WI38 (cell line): ENCODE measurements at regions not wholly inside any gene's neighbourhood (a gene's known extent, or its start where the extent isn't known, plus 50 kb on each side); places are given as distances from the start of the nearest gene placed in this dataset.

Experiments
- H3K4me3 ChIP-seq: 2 replicates; pipeline ENCODE4 v1.5.1; 2011; ENCODE audit warnings: low read depth, mild to moderate bottlenecking, control low read depth, low read length
- TF ChIP-seq, protein P1 (sequence below): IDR thresholded peaks from 2 replicates; pipeline ENCODE4 v1.5.1; 2012; ENCODE audit warnings: low read depth, mild to moderate bottlenecking, control low read depth, low read length

DNA sequence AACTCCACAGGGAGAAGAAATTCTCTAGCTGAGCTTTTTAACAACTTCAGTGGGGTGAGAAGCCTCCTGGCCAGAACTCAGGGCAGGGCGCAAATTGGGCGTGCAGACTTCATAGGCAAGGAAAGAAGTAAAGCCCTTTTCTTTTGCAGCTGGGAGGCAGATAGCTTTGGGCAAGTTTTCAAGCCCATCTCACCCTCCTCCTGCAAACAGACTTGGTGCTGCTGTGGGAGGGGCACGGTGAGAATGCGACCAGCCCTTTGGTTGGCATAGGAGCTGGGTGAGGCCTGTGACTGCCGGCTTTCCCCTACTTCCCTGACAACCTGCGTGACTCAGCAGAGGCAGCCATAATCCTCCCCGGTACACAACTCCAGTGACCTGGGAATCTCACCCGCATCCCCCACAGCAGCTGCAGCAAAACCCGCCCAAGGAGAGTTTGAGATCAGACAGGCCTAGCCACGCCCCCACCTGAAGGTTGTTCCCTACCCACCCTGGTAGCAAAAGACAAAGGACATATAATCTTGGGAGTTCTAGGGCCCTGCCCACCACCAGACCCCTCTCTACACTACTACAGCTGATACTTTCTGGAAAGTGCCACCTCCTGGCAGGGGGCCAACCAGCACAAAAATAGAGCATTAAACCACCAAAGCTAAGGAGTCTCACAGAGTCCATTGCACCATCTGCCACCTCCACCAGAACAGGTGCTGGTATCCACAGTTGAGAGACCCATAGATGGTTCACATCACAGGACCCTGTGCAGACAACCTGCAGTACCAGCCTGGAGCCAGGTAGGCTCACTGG lies 195.5 kb upstream of the CCL2 start:
- TF ChIP-seq, protein P1, sequence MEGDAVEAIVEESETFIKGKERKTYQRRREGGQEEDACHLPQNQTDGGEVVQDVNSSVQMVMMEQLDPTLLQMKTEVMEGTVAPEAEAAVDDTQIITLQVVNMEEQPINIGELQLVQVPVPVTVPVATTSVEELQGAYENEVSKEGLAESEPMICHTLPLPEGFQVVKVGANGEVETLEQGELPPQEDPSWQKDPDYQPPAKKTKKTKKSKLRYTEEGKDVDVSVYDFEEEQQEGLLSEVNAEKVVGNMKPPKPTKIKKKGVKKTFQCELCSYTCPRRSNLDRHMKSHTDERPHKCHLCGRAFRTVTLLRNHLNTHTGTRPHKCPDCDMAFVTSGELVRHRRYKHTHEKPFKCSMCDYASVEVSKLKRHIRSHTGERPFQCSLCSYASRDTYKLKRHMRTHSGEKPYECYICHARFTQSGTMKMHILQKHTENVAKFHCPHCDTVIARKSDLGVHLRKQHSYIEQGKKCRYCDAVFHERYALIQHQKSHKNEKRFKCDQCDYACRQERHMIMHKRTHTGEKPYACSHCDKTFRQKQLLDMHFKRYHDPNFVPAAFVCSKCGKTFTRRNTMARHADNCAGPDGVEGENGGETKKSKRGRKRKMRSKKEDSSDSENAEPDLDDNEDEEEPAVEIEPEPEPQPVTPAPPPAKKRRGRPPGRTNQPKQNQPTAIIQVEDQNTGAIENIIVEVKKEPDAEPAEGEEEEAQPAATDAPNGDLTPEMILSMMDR = no peak
- no peak overlapping the region for H3K4me3 ChIP-seq

DNA sequence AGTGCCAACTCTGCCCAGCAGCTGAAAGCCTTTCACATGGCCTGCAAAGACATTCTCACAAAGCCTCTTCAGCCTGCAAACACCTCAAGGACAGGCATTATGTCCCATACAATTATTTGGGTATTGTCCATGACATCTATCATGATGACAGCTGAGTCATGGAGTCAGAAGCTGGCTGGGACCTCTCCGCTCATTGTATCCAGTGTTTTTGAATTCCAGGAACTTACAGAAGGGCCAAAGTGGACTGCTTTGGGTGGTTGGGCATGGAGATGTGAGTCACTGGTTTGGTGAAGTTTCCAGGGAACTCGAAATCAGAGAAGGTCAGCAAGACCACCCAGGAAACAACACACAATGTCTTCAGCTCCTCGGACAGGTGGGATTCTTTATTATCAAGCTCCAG lies 188.6 kb upstream of the CCL2 start:
- no peak overlapping the region for H3K4me3 ChIP-seq
- TF ChIP-seq, protein P1 = no peak

DNA sequence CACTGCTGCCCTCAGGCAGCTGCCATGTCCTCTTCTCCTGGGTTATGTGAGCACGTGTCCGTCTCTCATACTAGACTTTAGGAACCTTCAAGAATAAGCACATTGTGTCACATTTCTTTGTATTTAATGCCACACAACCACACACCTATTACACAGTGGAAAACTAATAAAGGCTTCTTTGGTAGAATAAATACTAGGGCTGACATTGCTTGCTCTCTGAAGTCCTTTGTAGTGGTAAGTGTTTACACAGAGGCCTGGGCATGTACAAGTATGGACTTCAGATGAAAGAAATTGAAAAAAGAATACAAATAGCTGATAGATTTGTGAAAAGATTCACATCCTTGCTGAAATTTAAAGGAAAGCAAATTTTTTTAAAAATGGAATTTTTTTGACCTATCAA lies 188.1 kb upstream of the CCL2 start:
- TF ChIP-seq, protein P1 = no peak
- no peak overlapping the region for H3K4me3 ChIP-seq

DNA sequence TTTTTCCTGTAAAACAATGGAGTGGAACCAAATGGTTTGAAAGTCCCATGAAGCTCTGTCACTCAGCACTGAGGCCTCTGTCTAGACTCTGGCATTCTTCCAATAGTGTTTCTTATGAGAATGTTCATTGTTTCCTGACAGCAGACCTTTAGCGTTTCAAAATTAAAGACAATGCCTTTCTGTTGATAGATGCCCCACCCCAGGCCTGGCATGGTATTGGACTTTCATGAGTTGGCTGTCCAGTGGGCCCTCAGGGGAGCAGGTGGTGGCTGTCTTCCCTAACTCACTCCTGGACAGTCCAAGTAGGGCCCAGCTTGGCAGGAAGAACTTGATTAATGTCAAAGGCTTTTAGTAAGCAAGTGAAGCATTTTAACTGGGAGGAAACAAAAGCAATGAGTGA lies 186.5 kb upstream of the CCL2 start:
- TF ChIP-seq, protein P1 = no peak
- no peak overlapping the region for H3K4me3 ChIP-seq

DNA sequence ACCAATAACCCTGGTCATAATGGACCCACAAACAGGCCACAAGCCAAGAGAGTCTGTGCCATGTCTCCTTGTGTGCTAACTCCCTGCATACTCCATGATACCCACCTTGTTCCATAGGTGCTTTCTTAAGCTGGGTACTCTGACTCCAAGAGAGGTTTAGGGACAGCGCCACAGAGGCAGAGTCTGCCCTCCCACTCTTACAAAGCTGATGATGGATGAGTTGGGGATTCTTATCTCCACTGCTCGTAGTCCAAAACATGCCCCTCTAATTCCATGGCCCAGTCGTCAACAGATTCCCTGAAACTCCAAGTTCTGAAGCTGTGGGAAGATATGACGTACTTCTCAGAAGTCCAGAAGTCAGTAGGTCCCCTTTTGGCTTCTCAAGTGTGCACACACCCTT lies 184.4 kb upstream of the CCL2 start:
- TF ChIP-seq, protein P1 = no peak

DNA sequence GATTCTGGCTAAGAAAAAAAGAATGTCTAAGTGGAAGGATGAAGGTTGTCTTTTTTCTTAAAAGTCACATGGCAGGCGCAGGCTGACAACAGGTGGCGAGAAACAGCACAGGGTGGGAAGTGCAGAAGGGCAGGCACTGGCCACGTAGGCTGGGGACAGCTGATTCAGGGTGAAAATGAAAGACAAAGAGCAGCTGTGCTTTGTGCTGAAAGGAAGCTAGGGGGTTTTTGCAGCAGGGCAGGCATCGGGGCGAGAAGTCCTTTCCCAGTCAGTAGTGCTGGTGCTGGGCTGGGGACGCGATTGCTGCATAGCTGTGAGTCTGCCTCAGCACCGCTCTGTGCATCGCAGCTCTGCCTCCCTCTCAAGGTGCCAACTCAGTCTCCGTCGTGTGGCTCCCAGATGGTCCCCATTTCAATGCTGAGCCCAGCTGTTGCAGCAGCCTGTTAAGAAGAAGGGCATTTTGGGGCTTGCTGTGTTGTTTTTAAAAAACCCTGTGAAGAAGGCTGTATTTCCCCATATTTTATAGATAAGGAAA lies 183.1 kb upstream of the CCL2 start:
- H3K4me3 ChIP-seq = no peak overlapping the region
- TF ChIP-seq, protein P1 = no peak

More for the DNA sequence above, 184.4 kb upstream of the CCL2 start:
- H3K4me3 ChIP-seq = no peak overlapping the region

DNA sequence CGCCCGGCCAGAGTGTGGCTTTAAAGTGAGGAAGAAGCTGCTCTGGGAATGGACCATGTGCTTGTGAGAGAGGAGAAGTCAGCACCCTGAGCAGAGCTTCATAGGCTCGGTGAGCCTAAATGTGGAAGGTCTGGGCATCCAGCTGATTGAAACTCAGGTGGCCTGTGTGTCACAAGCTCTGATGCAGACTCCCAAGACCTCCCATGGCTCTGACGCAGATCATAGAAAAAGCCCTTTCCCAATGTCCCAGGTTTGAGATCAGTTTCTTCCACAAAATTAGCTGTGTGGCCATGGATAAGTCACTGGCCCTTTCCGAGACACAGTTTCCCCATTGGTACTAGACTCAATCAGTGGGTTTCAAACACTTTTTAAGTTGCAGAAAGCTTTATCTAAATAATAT lies 180.0 kb upstream of the CCL2 start:
- no peak overlapping the region for H3K4me3 ChIP-seq
- TF ChIP-seq, protein P1 = no peak
